ENCODE measurements at regions not wholly inside any gene's neighbourhood (a gene's known extent, or its start where the extent isn't known, plus 50 kb on each side); places are given as distances from the start of the nearest gene placed in this dataset.
"Not testable (repeated sequence)": the region's sequence is repeated elsewhere in the genome, so short reads cannot be mapped to it uniquely, and the experiment has no call there.

DNA sequence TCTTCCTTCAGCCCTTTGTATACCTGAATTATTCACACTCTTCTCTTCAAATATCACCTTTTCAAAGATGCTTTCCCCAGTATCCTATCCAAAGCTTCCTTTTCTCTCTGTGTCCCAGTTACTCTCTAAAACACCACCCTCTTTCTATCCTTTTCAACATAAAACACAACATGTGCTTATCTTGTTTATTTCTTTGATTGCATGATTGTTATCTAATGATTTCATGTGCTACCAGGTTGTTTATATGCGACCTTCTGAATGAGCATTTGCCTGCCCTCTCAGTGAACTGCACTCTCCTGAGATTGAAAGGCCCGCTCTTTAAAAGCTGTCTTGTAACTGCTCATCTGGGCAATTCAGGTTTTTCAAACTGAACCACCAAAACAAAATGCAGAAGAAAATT, 97.7 kb upstream of the FGGY start:
- DNase-seq (ENCODE audit: low read depth, low spot score), result no peak

DNA sequence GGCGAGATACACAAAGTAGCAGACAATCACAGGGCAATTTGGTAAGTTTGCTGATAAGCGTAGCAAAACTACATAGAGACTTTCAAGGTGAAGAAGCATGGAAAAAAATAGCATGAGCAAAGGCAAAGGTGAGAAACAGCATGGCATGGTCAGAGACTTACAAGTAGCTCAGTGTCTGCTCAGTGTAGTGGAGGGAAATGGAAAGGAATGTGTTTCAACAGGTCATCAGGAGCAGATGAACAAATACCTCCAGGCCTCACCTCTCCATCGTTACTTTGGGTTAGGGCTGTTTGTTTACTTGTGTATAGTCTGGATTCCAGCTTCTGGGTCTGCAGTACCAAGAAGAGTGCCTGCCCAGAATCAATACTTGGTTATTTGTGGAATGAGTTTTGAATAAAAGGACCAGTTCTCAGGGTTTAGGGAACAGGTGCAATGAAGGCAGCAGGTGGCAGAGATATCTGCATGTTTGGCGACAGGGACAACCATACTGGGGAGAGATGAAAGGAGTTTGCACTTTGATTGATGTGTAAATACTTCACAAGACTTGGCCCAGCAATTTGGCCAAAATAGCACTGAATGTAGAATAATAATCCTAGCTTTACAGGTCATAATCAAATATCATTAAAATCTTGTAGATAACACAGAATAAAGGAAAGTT, 97.0 kb upstream of the FGGY start:
- DNase-seq (ENCODE audit: low read depth, low spot score), result no peak

DNA sequence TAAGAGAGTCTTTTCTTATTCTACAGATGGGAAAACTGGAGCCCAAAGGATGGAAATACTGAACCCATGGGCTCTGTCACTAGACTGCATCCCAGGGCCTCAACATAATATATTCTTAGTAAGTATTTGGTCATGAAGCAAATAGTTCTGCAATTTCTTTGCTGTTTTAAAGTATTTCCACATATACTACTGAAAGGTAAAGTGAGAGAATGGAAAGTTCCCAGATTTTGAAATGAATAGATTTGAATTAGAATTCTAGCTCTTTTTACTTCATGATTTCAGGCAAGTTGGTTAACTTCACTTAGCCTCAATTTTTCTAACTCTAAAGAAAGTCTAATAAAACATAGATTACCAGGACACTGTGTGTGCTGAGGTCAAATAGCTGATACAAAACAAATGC, 95.6 kb upstream of the FGGY start:
- DNase-seq (ENCODE audit: low read depth, low spot score), result no peak

DNA sequence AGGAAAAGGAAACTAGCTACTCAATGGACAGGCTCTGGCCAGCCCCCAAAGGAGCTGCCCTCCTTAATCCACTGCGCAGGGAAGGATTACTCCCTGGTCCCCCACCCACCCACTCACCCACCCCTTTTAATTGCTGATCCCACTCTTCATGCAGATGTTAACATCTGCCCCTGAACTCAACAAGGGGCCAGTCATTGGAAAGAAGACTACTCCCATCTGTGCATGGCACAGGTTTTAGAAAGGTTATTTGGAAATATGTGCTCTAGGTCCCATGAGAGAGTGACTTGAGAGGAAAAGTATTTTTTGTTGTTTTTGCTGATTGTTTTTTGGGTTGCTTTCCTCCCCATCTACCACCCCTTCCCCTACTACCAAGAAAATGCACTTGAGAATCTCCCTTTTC, 94.4 kb upstream of the FGGY start:
- DNase-seq (ENCODE audit: low read depth, low spot score), result no peak

DNA sequence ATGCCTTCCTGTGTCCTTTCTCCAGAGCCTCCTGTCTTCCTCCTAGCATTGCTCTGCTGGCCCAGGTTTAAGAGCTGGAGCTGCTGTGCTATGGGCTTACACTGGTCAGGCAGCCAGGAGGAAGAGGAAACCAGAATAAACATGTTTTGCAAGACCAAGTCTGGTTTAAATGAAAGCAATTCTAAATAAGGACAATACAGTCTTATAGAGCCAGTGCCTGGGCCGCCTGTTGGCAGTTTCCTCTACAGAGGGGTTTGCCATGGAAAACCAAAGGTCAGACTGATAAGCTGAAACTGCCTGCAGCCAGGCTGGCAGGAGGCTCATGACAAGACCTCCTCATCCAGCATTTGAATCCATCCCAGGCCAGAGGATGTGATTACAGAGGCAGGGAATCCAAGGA, 92.9 kb upstream of the FGGY start:
- DNase-seq (ENCODE audit: low read depth, low spot score), result peak; percentile 47

DNA sequence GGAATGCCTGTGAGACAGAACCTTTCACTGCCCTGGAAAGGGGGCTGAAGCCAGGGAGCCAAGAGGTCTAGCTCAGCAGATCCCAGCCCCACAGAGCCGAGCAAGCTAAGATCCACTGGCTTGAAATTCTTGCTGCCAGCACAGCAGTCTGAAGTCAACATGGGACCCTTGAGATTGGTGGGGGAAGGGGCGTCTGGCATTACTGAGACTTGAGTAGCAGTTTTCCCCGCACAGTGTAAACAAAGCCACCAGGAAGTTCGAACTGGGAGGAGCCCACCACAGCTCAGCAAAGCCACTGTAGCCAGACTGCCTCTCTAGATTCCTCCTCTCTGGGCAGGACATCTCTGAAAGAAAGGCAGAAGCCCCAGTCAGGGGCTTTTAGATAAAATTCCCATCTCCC, 90.3 kb upstream of the FGGY start:
- DNase-seq (ENCODE audit: low read depth, low spot score), result not testable (repeated sequence)

DNA sequence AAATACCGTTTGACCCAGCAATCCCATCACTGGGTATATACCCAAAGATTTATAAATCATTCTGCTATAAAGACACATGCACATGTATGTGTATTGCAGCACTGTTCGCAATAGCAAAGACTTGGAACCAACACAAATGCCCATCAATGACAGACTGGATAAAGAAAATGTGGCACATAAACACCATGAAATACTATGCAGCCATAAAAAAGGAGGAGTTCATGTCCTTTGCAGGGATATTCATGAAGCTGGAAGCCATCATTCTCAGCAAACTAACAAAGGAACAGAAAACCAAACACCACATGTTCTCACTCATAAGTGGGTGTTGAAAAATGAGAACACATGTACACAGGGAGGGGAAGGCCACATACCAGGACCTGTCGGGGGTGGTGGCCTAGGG, 86.5 kb upstream of the FGGY start:
- not testable (repeated sequence) for DNase-seq (ENCODE audit: low read depth, low spot score)

DNA sequence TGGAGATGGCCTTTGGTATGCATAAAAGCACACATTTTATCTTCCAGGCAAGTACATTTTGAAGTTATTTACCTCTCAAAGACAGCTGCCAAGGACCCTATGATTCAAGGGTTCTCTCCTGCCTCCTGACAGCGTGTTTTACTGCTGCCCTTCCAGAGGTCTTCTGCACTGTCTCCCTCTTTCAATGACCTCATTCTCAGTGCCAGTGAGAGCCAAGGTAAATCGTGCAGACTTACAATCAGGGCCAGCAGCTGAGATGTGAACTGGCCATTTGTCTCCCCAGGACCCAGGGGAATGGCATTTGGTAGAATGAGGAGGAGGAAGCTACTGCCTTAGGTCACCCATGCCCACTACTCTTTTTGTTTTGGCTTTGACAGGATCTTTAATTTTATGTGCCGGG, 84.2 kb upstream of the FGGY start:
- no peak for DNase-seq (ENCODE audit: low read depth, low spot score)

DNA sequence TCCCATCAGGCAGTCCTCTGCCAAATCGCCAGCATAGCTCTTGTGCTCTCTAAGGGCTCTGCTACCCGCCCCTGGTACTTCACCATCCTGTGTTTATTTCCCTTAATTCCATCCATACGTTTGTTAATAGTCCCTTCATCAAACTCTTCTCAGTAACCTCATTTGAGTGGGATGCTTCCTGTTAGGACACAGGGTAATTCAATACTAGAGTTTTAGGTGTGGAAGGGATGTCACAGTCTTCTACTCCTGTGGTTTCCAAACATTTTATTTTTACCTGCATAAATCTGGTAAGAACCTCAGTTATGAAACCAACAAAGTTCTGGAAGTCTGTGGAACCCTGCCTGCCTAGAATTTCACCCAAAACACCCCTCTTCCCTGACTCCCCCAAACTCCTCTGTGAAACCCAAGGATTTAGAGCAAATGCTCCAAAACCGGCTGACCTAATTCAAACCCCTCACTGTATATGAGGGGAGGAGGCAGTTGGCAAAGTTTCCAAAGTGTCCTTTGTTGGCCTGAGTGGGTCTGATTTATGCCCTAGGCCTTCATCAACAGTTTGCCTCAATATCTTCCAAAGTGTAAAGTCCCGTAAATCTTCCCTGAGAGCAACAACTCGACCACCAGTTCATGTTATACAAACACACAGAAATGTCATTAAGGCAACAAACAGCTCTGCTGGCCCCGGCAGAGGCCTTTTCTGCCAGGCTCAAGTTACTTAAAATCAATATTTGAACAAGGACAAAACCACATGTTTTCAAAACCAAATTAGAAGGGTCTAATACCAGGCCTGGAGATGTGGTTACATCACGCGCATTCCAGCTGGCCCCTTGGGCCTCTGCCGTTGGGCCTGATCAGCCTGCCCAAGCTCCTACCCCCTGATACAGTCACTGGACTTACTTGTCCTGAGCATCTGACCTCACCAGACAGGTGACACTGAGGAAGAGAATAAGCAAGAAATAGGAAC, 82.4 kb upstream of the FGGY start:
- no peak for DNase-seq (ENCODE audit: low read depth, low spot score)

DNA sequence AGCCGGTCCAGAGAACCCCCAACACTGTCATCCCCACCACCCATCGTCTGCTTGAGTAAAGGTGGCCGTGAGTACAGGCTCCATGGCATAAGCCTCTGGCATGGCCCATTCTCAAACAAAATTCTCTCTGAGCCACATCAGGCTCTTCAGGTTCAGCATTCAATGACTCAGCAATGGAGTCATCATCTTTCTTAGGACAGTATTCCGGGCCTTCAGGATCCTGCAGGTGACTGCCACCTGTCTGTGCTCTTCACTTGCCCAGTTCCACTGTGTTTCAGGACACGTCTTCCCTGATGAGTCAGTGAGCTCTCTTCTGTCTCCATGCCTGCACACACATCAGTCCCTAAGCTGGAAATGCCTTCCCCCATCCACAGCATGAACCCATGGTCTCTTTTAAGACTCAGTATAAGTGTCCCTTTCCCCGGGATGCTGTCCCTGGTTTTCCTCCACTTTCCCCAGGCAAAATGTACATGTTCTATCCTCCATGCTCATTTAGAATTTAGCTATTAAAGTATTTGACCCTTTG, 81.1 kb upstream of the FGGY start:
- DNase-seq (ENCODE audit: low read depth, low spot score), result no peak

DNA sequence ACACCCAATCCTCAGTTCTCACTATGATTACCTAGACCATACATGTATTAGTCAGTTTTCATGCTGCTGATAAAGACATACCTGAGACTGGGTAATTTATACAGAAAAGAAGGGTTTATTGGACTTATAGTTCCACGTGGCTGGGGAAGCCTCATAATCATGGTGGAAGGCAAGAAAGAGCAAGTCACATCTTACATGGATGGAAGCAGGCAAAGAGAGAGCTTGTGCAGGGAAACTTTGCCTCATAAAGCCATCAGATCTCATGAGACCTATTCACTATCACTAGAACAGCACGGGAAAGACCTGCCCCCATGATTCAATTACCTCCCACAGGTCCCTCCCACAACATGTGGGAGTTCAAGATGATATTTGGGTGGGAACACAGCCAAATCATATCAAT, 79.5 kb upstream of the FGGY start:
- DNase-seq (ENCODE audit: low read depth, low spot score), result not testable (repeated sequence)

DNA sequence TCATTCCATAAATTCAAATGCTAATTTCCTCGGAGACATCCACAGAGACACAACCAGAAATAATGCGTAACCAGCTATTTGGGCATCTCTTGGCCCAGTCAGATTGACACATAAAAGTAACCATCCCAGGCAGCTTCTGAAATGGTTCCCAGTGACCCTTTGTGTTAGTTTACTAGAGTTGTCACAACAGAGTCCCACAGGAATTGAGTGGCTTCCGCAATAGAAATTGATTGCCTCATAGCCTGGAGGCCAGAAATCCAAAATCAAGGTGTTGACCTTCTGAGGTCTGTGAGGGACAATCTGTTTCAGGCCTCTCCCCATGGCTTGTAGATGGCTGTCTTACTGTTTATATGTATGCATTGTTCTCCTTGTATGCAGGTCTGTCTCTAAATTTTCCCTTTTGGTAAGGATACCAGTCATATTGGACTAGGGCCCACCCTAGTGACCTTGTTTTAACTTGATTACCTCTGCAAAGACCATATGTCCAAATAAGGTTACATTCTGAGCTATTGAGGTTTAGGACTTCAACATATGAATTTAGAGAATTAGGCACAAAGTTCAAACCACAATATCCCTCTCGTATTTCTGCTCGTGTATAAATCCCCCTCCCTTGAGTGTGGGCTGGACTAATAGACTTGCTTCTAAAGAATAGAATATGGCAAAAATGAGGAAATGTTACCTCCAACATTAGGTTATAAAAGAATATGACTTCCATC, 78.2 kb upstream of the FGGY start:
- no peak for DNase-seq (ENCODE audit: low read depth, low spot score)

DNA sequence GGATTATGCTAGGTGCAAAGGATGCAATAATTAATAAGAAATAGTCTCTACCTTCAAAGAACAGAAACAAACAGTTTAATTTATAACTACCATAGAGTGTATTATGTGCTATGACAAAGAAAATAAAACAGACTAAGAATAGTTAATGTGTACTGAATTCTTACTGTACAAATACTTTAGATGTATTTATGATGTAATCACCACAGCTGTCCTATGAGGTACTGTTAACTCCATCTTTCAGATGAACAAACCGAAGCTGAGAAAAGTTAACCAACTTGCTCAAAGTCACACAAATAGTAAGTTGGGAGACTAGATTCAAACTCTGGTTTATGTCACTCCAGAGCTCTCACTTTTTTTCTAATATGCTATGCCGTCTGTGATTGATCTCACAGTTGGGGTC, 77.0 kb upstream of the FGGY start:
- DNase-seq (ENCODE audit: low read depth, low spot score), result no peak

DNA sequence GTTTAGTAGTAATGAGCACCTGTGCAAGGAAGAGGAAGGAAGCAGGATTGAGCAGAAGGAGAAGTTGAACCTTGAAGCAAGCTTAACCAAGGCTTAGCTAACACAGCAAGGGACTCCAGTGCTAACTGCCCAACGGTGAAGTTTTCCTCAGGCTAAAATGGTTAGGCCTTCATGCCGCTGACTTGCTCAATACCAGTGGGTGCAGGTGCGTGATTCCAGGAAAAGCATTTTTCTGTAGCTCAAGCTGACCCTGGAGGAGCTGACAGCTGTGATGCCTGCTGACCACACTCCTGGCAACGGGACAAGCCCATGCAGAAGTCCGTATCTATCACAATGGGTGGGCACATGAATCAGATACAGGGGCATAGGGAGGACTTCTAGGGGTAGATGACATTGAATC, 76.5 kb upstream of the FGGY start:
- no peak for DNase-seq (ENCODE audit: low read depth, low spot score)

DNA sequence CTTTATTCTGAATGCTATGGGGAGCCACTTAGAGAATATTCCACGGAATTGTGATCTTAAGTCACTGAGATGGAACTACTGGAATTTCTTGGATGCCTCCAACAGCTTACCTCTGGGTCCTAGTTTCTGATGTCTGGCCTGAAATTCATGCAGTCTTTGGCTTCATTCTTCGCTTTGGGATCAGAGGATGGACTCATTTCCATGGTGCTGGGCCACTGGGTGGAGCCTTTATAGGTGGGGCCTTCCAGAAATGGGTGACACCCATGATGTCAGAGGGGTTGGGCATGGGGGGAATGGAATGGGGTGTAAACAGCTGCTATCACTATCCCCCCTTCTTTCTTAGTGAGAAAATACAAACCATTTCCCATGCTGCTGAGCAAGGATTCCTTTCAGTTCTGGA, 73.7 kb upstream of the FGGY start:
- DNase-seq (ENCODE audit: low read depth, low spot score), result no peak

DNA sequence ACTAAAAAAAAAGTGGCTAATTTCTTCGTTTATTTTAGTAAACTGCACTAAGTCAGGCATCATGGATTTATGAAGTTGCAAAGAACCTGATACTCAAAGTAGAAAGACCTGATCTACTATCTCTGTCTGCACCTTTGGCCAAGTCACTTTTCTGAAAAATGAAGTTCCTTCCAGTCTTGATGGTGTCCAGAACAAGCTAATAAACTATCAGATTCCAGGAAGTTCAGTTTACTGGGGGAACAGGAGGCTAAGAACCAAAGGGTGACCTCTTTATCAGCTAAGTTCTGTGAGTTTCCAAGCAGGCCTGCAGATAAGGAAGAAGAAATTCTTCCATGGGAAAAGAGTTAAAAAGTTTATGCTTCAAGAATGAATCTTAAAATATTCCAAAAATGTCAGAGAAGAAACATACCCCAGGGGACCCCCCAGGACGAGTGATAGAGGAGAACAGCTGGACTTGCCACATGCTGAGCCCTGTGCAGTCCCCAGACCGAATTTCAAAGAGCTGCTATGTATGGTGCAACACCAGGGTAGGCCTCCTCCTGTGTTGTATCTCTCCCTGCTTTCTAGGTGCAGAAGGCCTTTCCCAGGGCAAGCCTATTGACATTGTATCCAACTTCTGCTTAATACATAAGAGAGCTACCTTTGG, 72.8 kb upstream of the FGGY start:
- DNase-seq (ENCODE audit: low read depth, low spot score), result no peak

DNA sequence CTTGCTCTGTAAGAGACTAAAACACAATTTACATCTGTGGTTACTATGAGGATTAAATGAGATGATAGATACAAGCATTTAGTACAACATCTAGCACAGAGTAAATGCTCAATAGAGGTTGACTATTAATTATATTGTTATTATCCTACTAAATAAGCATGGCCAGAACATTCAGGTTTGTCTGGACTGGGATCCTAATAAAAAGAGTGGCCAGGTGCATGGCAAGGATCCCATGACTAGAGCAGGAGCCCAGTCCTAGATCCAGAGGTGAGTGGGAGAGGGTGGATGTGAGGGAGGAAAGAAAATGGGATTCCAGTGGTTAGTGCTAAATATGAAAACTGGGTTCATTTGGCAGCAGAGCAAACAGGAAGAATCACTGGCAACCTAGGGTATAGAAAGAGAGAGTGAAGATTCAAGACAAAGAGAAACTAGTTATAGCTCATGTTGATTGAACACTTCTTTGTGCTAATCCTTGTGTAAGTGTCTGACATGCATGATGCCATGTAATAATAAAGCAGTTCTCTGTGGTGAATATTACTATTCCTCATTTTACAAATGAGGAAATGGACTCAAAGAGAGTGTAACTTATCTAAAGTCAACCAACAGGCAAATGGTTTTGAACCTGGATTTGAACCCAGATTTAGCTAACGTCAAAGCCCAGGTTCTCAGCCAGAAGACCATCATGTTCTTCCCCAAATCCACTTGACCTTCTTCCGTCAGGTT, 71.1 kb upstream of the FGGY start:
- DNase-seq (ENCODE audit: low read depth, low spot score), result no peak

DNA sequence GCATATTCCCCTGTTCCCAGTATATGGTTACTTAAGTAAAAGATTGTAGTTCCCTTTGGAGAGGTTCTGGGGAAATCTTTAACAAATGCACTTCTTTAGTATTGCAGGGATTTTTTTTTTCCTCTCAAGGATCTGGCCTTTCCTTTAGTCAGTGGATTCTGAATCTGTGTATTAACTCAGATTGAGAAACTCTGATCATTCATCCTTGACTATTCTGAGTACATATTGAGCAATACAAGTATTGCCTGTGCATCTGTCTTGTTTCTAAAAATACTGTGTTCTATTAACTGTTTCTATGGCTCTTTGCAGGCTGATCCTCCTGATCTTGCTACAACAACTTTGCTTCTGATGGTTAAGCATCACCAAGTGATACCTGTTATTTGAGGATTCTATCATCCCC, 67.8 kb upstream of the FGGY start:
- DNase-seq (ENCODE audit: low read depth, low spot score), result no peak

DNA sequence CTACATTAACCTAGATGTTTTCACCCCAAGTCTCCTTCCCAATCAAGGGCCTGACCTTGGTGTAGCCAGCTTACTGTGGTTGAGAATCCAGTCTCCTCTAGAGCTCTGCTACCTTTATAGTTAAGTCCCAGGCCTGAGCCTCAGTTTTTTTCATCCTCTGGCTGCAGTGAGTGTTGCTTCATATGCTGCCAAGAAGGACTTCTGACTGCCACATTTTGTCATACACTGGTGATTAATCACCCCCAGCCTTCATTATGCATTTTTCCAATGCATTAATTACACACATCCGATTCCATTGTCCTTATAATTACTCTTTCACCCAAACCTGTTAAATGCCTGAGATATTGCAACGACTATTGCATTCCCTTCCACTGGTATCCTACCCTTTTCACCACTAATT, 66.3 kb upstream of the FGGY start:
- DNase-seq (ENCODE audit: low read depth, low spot score), result no peak

DNA sequence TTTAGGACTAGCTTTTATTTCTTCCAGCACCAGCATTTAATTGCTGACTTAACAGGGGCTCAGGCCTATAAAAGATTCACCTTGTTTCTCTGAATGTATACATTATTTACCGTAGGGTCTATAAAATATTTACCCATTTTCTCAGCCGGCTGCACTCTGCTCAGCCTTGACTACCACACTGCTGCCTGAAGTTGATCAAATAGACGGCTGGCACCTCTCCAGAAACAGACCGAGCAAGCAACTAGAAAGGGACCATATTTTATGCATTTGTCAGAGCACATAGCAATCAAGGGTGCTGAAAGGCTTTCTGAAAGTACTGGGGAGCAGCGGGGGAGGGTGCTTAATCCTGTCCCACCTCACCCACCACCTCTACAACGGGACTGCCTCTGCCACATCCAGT, 64.7 kb upstream of the FGGY start:
- no peak for DNase-seq (ENCODE audit: low read depth, low spot score)

DNA sequence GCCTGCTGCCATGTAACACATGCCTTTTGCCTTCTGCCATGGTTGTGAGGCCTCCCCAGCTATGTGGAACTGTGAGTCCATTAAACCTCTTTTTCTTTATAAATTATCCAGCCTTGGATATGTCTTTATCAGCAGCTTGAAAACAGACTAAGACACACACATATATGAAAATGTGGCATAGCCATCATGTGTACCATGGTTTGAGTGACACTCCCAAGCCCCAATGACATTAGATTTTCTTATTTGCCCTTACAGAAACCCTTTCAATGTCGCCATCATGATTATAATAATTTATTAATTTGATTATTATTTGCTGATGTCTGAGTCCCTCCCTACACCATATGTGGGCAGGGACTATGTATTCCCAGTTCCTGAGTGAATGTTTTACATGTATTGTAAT, 63.5 kb upstream of the FGGY start:
- DNase-seq (ENCODE audit: low read depth, low spot score), result no peak
